Endothelial cell of umbilical vein (primary cell): ENCODE measurements at regions not wholly inside any gene's neighbourhood (a gene's known extent, or its start where the extent isn't known, plus 50 kb on each side); places are given as distances from the start of the nearest gene placed in this dataset.

ENCODE experiments used
- CTCF ChIP-seq, 2 donors: IDR thresholded peaks; 1 replicate in 1 of 2; 2 replicates in 1 of 2; pipeline ENCODE4 v1.5.1; 2011; ENCODE audit warnings: low read length in 2 of 2, mild to moderate bottlenecking in 2 of 2, moderate library complexity in 2 of 2, control low read depth in 1 of 2, inconsistent platforms in 1 of 2, low read depth in 1 of 2; ENCODE audit not compliant: insufficient read depth in 1 of 2; ENCODE audit errors: extremely low read depth in 1 of 2
- FOS ChIP-seq: IDR thresholded peaks from 2 replicates; pipeline ENCODE4 v1.6.1; 2011; ENCODE audit warnings: mild to moderate bottlenecking, low read length, moderate library complexity, borderline replicate concordance; ENCODE audit not compliant: insufficient read depth
- MAX ChIP-seq: IDR thresholded peaks from 2 replicates; pipeline ENCODE4 v1.6.1; 2011; ENCODE audit not compliant: insufficient read depth, insufficient read length
- MYC ChIP-seq: IDR thresholded peaks from one replicate; pipeline ENCODE4 v1.6.1; 2011; ENCODE audit warnings: mild to moderate bottlenecking, low read depth, low read length
- POLR2A ChIP-seq: IDR thresholded peaks from 2 replicates; pipeline ENCODE4 v1.6.1; 2012; ENCODE audit warnings: low read depth, mild to moderate bottlenecking, control low read depth, low read length

GRCh38 chr17:68125111-68125870, 89.8 kb downstream of the KPNA2 start:
- TF ChIP-seq CTCF (IDR thresholded peaks at IDR 0.05; ENCODE audit: extremely low read depth in 1 of 2, insufficient read depth in 1 of 2, low read depth in 1 of 2, low read length in 2 of 2) (no peak), MAX (no peak), POLR2A (no peak), FOS (no peak), MYC (no peak)
